Heart left ventricle (tissue), 16 donors: ENCODE measurements at regions not wholly inside any gene's neighbourhood (a gene's known extent, or its start where the extent isn't known, plus 50 kb on each side); places are given as distances from the start of the nearest gene placed in this dataset.

Experiments
- ATAC-seq, 4 donors: fragments of 200-7000 bp; cut with Tn5 transposase; one replicate each; pipeline ENCODE4 v1.9.1; 2020 to 2022; ENCODE audit warnings: moderate library complexity in 4 of 4, mild to moderate bottlenecking in 3 of 4, moderate number of reproducible peaks in 1 of 4
- DNase-seq, 5 donors: peaks; one replicate each; pipeline ENCODE4 v3.0.0-alpha.2; 2020
- H3K27ac ChIP-seq, 12 donors: fragments of 200-600 bp; sonication (generic) in 4 of 12; one replicate each; pipeline versions ENCODE4 v1.5.0 to v1.8.0; 2016 to 2022; ENCODE audit warnings: mild to moderate bottlenecking in 2 of 12
- H3K27me3 ChIP-seq, 9 donors: fragments of 200-600 bp; sonication (generic) in 2 of 9; one replicate each; pipeline versions ENCODE4 v1.5.1 to v1.8.0; 2016 to 2022; ENCODE audit warnings: mild to moderate bottlenecking in 3 of 9
- H3K36me3 ChIP-seq, 9 donors: fragments of 200-600 bp; sonication (generic) in 2 of 9; one replicate each; pipeline versions ENCODE4 v1.5.0 to v1.8.0; 2018 to 2022; ENCODE audit warnings: mild to moderate bottlenecking in 2 of 9
- H3K4me1 ChIP-seq, 12 donors: fragments of 200-600 bp; sonication (generic) in 4 of 12; one replicate each; pipeline versions ENCODE4 v1.5.0 to v1.8.0; 2016 to 2022; ENCODE audit warnings: mild to moderate bottlenecking in 3 of 12
- H3K4me3 ChIP-seq, 12 donors: fragments of 200-600 bp; sonication (generic) in 4 of 12; one replicate each; pipeline versions ENCODE4 v1.5.0 to v1.8.0; 2017 to 2022; ENCODE audit warnings: mild to moderate bottlenecking in 9 of 12, moderate library complexity in 4 of 12
- H3K9me3 ChIP-seq, 12 donors: fragments of 200-600 bp; sonication (generic) in 4 of 12; one replicate each; pipeline versions ENCODE4 v1.5.0 to v1.8.0; 2016 to 2022; ENCODE audit warnings: mild to moderate bottlenecking in 1 of 12
- CTCF ChIP-seq, 12 donors: fragments of 200-600 bp; sonication (generic) in 4 of 12; IDR thresholded peaks; one replicate each; pipeline versions ENCODE4 v1.5.0 to v1.8.0; 2018 to 2022; ENCODE audit warnings: antibody characterized with exemption in 12 of 12, mild to moderate bottlenecking in 5 of 12
- POLR2A ChIP-seq, 2 donors: fragments of 450-650 bp; IDR thresholded peaks; one replicate each; pipeline ENCODE4 v1.6.1; 2017; ENCODE audit warnings: antibody characterized with exemption in 2 of 2, mild to moderate bottlenecking in 2 of 2, moderate library complexity in 2 of 2
- WGBS, 4 donors: extraction: QIAGEN DNeasy Blood & Tissue Kit in 2 of 4; methylation state at CpG; one replicate each; pipeline versions ENCODE4 v1.1.5 to v1.1.7; 2013 to 2018; 5-methylcytosine and 5-hydroxymethylcytosine counted together
- intact Hi-C, 10 donors: fragments of 100-400 bp; cut with DNase I; formaldehyde crosslinking; loops; one replicate each; pipeline versions ENCODE4 v1.11.1 to v1.14.2; 2022
- donor health status: ischemic (EF 13 %, LVEDD 7.1; RV severe dilation, severe dysfunction).
- donor health status: healthy with polysubstance abuse.
- donor health status: DM: no; HTN: yes; CAD: no.
- donor health status: DM: no; HTN: no; CAD: no.
- donor health status: ischemic (EF 25% LVEDD 6.9; RV normal size, moderate dysfunction).
- donor health status: ischemic (EF 25% LVEDD 5.7; RV mildly dilated, moderate dysfunction).
- donor health status: healthy.
- donor health status: DM: yes; HTN: yes; CAD: no.
- donor health status: ischemic (EF 35%, LVEDD 5.7; RV mildly dilated, moderate dysfunction).
- donor health status: nonischemic (EF 11% LVEDD 7.7; RV severe dilation, severe dysfunction).
- donor health status: DM: yes; HTN: yes; CAD: no.
- donor health status: PGD.
- donor health status: ischemic (EF 29% LVEDD 5.4; RV normal size, mild dysfunction).
- donor health status: nonischemic (EF 23%, LVEDD 6.1; RV moderate dilation, normal function).

GRCh38 chr15:27662892-27663291, 436.2 kb downstream of the OCA2 start:
- no peaks in the 10 kb centered on the region for H3K36me3 ChIP-seq
- H3K4me1 ChIP-seq = no peaks in the 10 kb centered on the region
- ATAC-seq (no peak), DNase-seq (no peak)
- peaks cover 0 to 17% (median 5%) of the 10 kb centered on the region in 12 donors for H3K9me3 ChIP-seq
- H3K27me3 ChIP-seq = no peaks in the 10 kb centered on the region
- intact Hi-C loops = no loop called here
- H3K4me3 ChIP-seq = no peak overlapping the region
- TF ChIP-seq CTCF (IDR thresholded peaks at IDR 0.05) (no peak), POLR2A (IDR thresholded peaks at IDR 0.05) (no peak)
- no peak overlapping the region for H3K27ac ChIP-seq

GRCh38 chr15:27660676-27661075, 438.4 kb downstream of the OCA2 start:
- Histone ChIP-seq H3K4me1 (no peaks in the 10 kb centered on the region), H3K36me3 (no peaks in the 10 kb centered on the region)
- ATAC-seq = no peak

GRCh38 chr15:27656296-27656987, 442.7 kb downstream of the OCA2 start:
- DNase-seq (no peak), ATAC-seq (no peak)
- Histone ChIP-seq H3K27ac (no peak overlapping the region), H3K4me1 (no peaks in the 10 kb centered on the region), H3K4me3 (no peak overlapping the region), H3K9me3 (peaks cover 0 to 8% (median 0%) of the 10 kb centered on the region in 12 donors), H3K36me3 (no peaks in the 10 kb centered on the region), H3K27me3 (no peaks in the 10 kb centered on the region)
- TF ChIP-seq POLR2A (IDR thresholded peaks at IDR 0.05) (no peak), CTCF (IDR thresholded peaks at IDR 0.05) (no peak)
- 91 to 94% (median 93%) methylated on average over 8 to 29 of the region's 29 CpGs for WGBS, 4 donors
- intact Hi-C loops = no loop called here

More at GRCh38 chr15:27660676-27661075, 438.4 kb downstream of the OCA2 start:
- no peak overlapping the region for H3K4me3 ChIP-seq
- no peaks in the 10 kb centered on the region for H3K27me3 ChIP-seq
- TF ChIP-seq CTCF (IDR thresholded peaks at IDR 0.05) (no peak), POLR2A (IDR thresholded peaks at IDR 0.05) (no peak)
- peaks cover 0 to 17% (median 5%) of the 10 kb centered on the region in 12 donors for H3K9me3 ChIP-seq
- DNase-seq = no peak
- intact Hi-C loops = no loop called here
- H3K27ac ChIP-seq = no peak overlapping the region

GRCh38 chr15:27655056-27655455, 444.1 kb downstream of the OCA2 start:
- ATAC-seq = no peak
- Histone ChIP-seq H3K4me1 (no peaks in the 10 kb centered on the region), H3K9me3 (peaks cover 0 to 4% (median 0%) of the 10 kb centered on the region in 12 donors), H3K27me3 (no peaks in the 10 kb centered on the region), H3K36me3 (no peaks in the 10 kb centered on the region), H3K4me3 (no peak overlapping the region), H3K27ac (no peak overlapping the region)
- TF ChIP-seq POLR2A (IDR thresholded peaks at IDR 0.05) = no peak
- TF ChIP-seq CTCF (IDR thresholded peaks at IDR 0.05) = no peak
- intact Hi-C loops = no loop called here
- 67 to 93% (median 77%) methylated on average over 4 of the region's 4 CpGs for WGBS, 4 donors
- no peak for DNase-seq
